Duodenal mucosa (tissue), 2 donors: ENCODE measurements at regions not wholly inside any gene's neighbourhood (a gene's known extent, or its start where the extent isn't known, plus 50 kb on each side); places are given as distances from the start of the nearest gene placed in this dataset.

Experiments
- H3K27ac ChIP-seq: one replicate; pipeline ENCODE4 v1.7.0; 2013; ENCODE audit warnings: low read depth, low read length
- H3K27me3 ChIP-seq, 2 donors: one replicate each; pipeline ENCODE4 v1.7.0; 2013; ENCODE audit warnings: low read length in 2 of 2, control low read depth in 1 of 2; ENCODE audit not compliant: insufficient read depth in 2 of 2, control insufficient read depth in 1 of 2
- H3K36me3 ChIP-seq, 2 donors: one replicate each; pipeline ENCODE4 v1.7.0; 2013; ENCODE audit warnings: low read length in 2 of 2, control low read depth in 1 of 2; ENCODE audit not compliant: insufficient read depth in 2 of 2, control insufficient read depth in 1 of 2
- H3K4me1 ChIP-seq, 2 donors: one replicate each; pipeline ENCODE4 v1.7.0; 2013; ENCODE audit warnings: low read length in 2 of 2, control low read depth in 1 of 2; ENCODE audit not compliant: insufficient read depth in 2 of 2, control insufficient read depth in 1 of 2
- H3K4me3 ChIP-seq, 2 donors: one replicate each; pipeline ENCODE4 v1.7.0; 2013; ENCODE audit warnings: low read length in 2 of 2, low read depth in 1 of 2
- H3K9ac ChIP-seq, 2 donors: one replicate each; pipeline ENCODE4 v1.7.0; 2013; ENCODE audit warnings: low read length in 2 of 2, low read depth in 1 of 2
- H3K9me3 ChIP-seq, 2 donors: one replicate each; pipeline ENCODE4 v1.7.0; 2013; ENCODE audit warnings: low read length in 2 of 2, control low read depth in 1 of 2; ENCODE audit not compliant: control insufficient read depth in 1 of 2

- no peaks in the 10 kb centered on the region for H3K9me3 ChIP-seq
- H3K27ac ChIP-seq, result no peak overlapping the region
Measured at GRCh38 chr9:107174441-107174840, 108.6 kb upstream of the RAD23B start.

GRCh38 chr9:107175041-107175440 is 108.0 kb upstream of the RAD23B start:
- Histone ChIP-seq H3K9me3 (no peaks in the 10 kb centered on the region), H3K4me3 (no peak overlapping the region), H3K27ac (no peak overlapping the region), H3K4me1 (peaks cover 19 to 27% of the 10 kb centered on the region in 2 donors), H3K36me3 (no peaks in the 10 kb centered on the region), H3K9ac (no peak overlapping the region), H3K27me3 (no peaks in the 10 kb centered on the region)

More at GRCh38 chr9:107174441-107174840, 108.6 kb upstream of the RAD23B start:
- Histone ChIP-seq H3K9ac (no peak overlapping the region), H3K4me1 (peaks cover 19 to 27% of the 10 kb centered on the region in 2 donors), H3K27me3 (no peaks in the 10 kb centered on the region), H3K4me3 (no peak overlapping the region), H3K36me3 (no peaks in the 10 kb centered on the region)

DNA sequence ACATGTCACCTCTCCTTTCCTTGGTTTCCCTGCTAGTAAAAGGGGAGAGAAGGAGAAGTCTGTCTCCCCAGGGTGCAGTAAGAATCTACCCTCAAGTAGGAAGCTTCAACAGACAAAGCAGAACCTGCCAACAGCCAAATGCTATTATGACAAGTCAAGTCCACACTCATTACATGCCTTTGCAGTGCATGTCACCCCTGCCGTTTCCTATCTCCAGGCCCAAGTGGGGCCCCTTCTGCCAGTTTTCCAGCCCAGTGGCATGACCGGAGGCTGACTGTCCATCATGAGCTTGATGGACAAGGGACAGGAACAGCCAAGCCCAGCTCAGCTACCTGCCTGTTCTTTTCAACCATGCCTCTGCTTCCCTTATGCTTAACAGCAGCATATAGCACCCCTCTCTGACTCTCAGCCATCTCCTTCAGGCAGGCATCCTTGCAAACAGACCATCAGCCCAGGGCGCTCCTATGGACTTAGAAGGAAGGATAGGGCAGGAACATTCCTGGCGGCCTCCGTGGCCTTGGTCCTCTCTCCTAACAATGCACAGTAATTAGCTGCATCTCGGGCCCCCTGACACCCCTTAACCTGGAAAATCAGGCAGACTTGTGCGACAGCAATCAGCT is 107.2 kb upstream of the RAD23B start:
- H3K9ac ChIP-seq, result no peak overlapping the region
- no peaks in the 10 kb centered on the region for H3K9me3 ChIP-seq
- no peaks in the 10 kb centered on the region for H3K27me3 ChIP-seq
- no peaks in the 10 kb centered on the region for H3K36me3 ChIP-seq
- H3K4me3 ChIP-seq, result no peak overlapping the region
- H3K4me1 ChIP-seq, result peaks cover 19 to 27% of the 10 kb centered on the region in 2 donors
- no peak overlapping the region for H3K27ac ChIP-seq

DNA sequence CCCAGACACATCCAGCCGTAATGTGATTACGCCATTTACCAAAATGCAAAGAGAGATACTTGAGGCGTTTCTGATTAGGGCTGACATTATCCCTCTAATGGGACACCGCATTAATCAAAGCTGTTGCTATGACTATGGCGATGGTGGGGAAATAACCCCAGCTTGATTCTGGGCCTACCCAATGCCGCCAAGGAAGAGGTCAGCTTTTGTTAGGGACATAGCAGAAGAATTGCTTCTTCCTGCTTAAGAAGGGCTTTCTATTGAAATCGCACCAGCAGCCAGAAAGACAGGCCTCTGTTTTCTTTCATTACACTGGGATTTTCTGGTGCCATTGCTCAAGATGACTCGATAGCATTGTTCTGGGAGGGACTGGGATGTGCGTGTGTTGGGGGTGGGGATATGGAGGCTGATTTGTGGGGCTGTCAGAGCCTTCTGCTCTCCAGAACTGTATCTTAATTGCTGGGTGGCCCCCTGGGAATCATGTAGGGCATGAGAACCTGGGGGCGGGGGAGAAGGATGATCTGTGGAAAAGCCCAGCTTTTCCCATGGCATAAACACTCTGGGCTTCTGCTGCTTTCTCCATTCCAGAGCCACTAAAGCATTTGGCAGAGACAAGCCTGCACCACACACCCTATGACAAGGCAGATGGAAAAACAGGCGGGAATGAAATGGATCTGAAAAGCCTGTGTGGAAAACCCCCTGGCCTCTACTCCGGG is 106.5 kb upstream of the RAD23B start:
- Histone ChIP-seq H3K4me3 (no peak overlapping the region), H3K4me1 (peaks cover 19 to 27% of the 10 kb centered on the region in 2 donors), H3K27me3 (no peaks in the 10 kb centered on the region), H3K9ac (no peak overlapping the region), H3K9me3 (no peaks in the 10 kb centered on the region), H3K36me3 (no peaks in the 10 kb centered on the region), H3K27ac (no peak overlapping the region)

DNA sequence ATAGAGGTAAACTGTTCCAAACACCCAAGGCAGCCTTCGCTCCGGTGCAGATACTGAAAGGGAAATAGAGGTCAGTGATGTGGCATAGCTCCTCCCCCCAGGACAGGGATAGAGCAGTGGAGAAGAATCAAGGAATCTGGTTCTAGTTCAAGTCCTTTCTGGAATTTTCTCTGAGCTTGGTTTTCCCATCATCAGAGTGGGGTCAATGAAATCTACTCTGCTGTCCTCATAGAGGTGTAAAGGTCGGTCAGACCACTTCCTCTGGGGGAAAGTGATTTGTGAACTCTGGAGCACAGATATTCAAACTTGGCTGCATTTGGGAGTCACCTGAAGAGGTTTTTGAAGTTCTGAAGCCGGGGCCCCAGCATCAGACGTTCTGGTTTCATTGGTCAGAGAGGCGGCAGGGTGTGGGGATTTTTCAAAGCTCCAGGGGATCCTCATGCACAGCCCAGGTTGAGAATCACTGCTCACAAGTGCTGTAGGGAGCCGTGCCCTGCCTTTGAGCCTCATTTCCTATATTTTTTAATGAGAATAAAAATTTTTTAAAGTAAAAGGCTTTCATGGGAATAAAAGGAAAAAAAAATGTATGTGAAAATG is 105.7 kb upstream of the RAD23B start:
- Histone ChIP-seq H3K9ac (no peak overlapping the region), H3K4me1 (peaks cover 19 to 27% of the 10 kb centered on the region in 2 donors), H3K36me3 (no peaks in the 10 kb centered on the region), H3K4me3 (peak overlapping the region in 1 of 2 donors; percentile 9), H3K9me3 (no peaks in the 10 kb centered on the region), H3K27ac (no peak overlapping the region), H3K27me3 (no peaks in the 10 kb centered on the region)

GRCh38 chr9:107177857-107178256 is 105.2 kb upstream of the RAD23B start:
- Histone ChIP-seq H3K27ac (no peak overlapping the region), H3K36me3 (no peaks in the 10 kb centered on the region), H3K9ac (no peak overlapping the region), H3K9me3 (no peaks in the 10 kb centered on the region), H3K4me3 (peak overlapping the region in 1 of 2 donors; percentile 9), H3K4me1 (peaks cover 19 to 27% of the 10 kb centered on the region in 2 donors), H3K27me3 (no peaks in the 10 kb centered on the region)

- Histone ChIP-seq H3K9me3 (peaks cover 0 to 2% of the 10 kb centered on the region in 2 donors), H3K36me3 (no peaks in the 10 kb centered on the region), H3K4me3 (peak overlapping the region in 1 of 2 donors; percentile 9), H3K9ac (no peak overlapping the region), H3K27me3 (no peaks in the 10 kb centered on the region), H3K4me1 (peaks cover 19 to 27% of the 10 kb centered on the region in 2 donors), H3K27ac (no peak overlapping the region)
Measured at GRCh38 chr9:107178293-107178692, 104.8 kb upstream of the RAD23B start.

GRCh38 chr9:107180206-107180605 is 102.9 kb upstream of the RAD23B start:
- H3K4me1 ChIP-seq, result peaks cover 11 to 15% of the 10 kb centered on the region in 2 donors
- no peaks in the 10 kb centered on the region for H3K36me3 ChIP-seq
- no peak overlapping the region for H3K4me3 ChIP-seq
- H3K27ac ChIP-seq, result no peak overlapping the region
- peaks cover 2 to 7% of the 10 kb centered on the region in 2 donors for H3K9me3 ChIP-seq
- no peak overlapping the region for H3K9ac ChIP-seq
- H3K27me3 ChIP-seq, result no peaks in the 10 kb centered on the region

GRCh38 chr9:107183176-107183575 is 99.9 kb upstream of the RAD23B start:
- Histone ChIP-seq H3K9me3 (peaks cover 2 to 7% of the 10 kb centered on the region in 2 donors), H3K27ac (no peak overlapping the region), H3K4me3 (no peak overlapping the region), H3K27me3 (no peaks in the 10 kb centered on the region), H3K9ac (no peak overlapping the region), H3K4me1 (no peaks in the 10 kb centered on the region), H3K36me3 (no peaks in the 10 kb centered on the region)

- H3K36me3 ChIP-seq, result no peaks in the 10 kb centered on the region
- H3K4me3 ChIP-seq, result no peak overlapping the region
- no peaks in the 10 kb centered on the region for H3K27me3 ChIP-seq
- no peak overlapping the region for H3K27ac ChIP-seq
- H3K4me1 ChIP-seq, result peaks cover 4 to 6% of the 10 kb centered on the region in 2 donors
- peaks cover 2 to 4% of the 10 kb centered on the region in 2 donors for H3K9me3 ChIP-seq
- no peak overlapping the region for H3K9ac ChIP-seq
Measured at GRCh38 chr9:107188376-107188775, 94.7 kb upstream of the RAD23B start.
